K562 (cell line): ENCODE measurements at regions not wholly inside any gene's neighbourhood (a gene's known extent, or its start where the extent isn't known, plus 50 kb on each side); places are given as distances from the start of the nearest gene placed in this dataset.
"Not testable (repeated sequence)": the region's sequence is repeated elsewhere in the genome, so short reads cannot be mapped to it uniquely, and the experiment has no call there.

Experiments used
- ATAC-seq: fragments of 200-7000 bp; cut with Tn5 transposase; 3 replicates; pipeline ENCODE4 v1.9.1; 2020; ENCODE audit warnings: moderate library complexity
- BruUV-seq: library from RNA; stranded (reverse); fragments of 400-500 nt; replicated peaks from 2 replicates; lab custom pipeline; 2021; lab: Mats Ljungman, UMichigan
- CTCF ChIA-PET: fragments of 300-600 bp; formaldehyde crosslinking; extraction: SDS; loops from one replicate; lab custom pipeline; 2021; ENCODE audit warnings: low intra/inter-chr PET ratio; lab: Yijun Ruan, JAX
- POLR2A ChIA-PET: fragments of 300-600, 350-650 bp; sonication (Branson Sonifier 250); formaldehyde crosslinking; extraction: SDS; loops from one replicate; lab custom pipeline; 2021; ENCODE audit warnings: antibody characterized with exemption, inconsistent platforms; lab: Yijun Ruan, JAX
- DNase-seq, 4 experiments: peaks; one replicate each; pipeline versions ENCODE4 v3.0.0 to v3.0.0-alpha.2; 2011 to 2018; ENCODE audit warnings: low spot score in 3 of 4, mixed read lengths in 3 of 4; ENCODE audit errors: extremely low read depth in 1 of 4
- FAIRE-seq: peaks from 2 replicates; lab custom pipeline; 2011; peaks lifted over from hg19 to GRCh38; lab: Jason Lieb, UNC
- H2AFZ ChIP-seq: 2 replicates; pipeline ENCODE4 v1.6.0; 2011; ENCODE audit warnings: low read depth, low read length, control low read depth, inconsistent platforms
- H3K27ac ChIP-seq: fragments of 200-600 bp; 3 replicates; pipeline ENCODE4 v1.8.0; 2011; ENCODE audit warnings: low read depth, mild to moderate bottlenecking, control low read depth, inconsistent platforms, low read length, moderate library complexity, mixed read lengths; ENCODE audit errors: extremely low read depth
- H3K27me3 ChIP-seq, 2 experiments: fragments of 300-600 bp in 1 of 2; 2 replicates in 1 of 2; 3 replicates in 1 of 2; pipeline versions ENCODE4 v1.6.0 to v1.8.0; 2011; ENCODE audit warnings: inconsistent platforms in 2 of 2, low read length in 2 of 2, mild to moderate bottlenecking in 1 of 2, mixed read lengths in 1 of 2, moderate library complexity in 1 of 2; ENCODE audit not compliant: control insufficient read depth in 2 of 2, insufficient read depth in 2 of 2
- H3K36me3 ChIP-seq: fragments of 300-600 bp; 3 replicates; pipeline ENCODE4 v1.8.0; 2011; ENCODE audit warnings: mild to moderate bottlenecking, low read length, inconsistent platforms; ENCODE audit not compliant: control insufficient read depth, insufficient read depth
- H3K4me1 ChIP-seq, 2 experiments: fragments of 200-600 bp in 1 of 2; replicated peaks in 1 of 2; 2 replicates in 1 of 2; 3 replicates in 1 of 2; pipeline versions ENCODE4 v1.5.1 to v1.8.0; 2011; ENCODE audit warnings: inconsistent platforms in 2 of 2, low read length in 2 of 2, mild to moderate bottlenecking in 1 of 2, mixed read lengths in 1 of 2, moderate library complexity in 1 of 2; ENCODE audit not compliant: control insufficient read depth in 2 of 2, insufficient read depth in 2 of 2
- H3K4me2 ChIP-seq: 2 replicates; pipeline ENCODE4 v1.6.1; 2011; ENCODE audit warnings: low read length, control low read depth, inconsistent platforms, mixed read lengths; ENCODE audit not compliant: insufficient read depth
- H3K4me3 ChIP-seq: fragments of 200-600 bp; sonication (generic), shearing (Covaris generic); 2 replicates; pipeline ENCODE4 v1.5.1; 2016; ENCODE audit warnings: control low read depth, inconsistent platforms
- H3K79me2 ChIP-seq: fragments of 200-600 bp; 3 replicates; pipeline ENCODE4 v1.8.0; 2011; ENCODE audit warnings: low read length, inconsistent platforms; ENCODE audit not compliant: control insufficient read depth, insufficient read depth
- H3K9ac ChIP-seq, 2 experiments: 2 replicates each; pipeline versions ENCODE4 v1.6.0 to v1.6.1; 2011; ENCODE audit warnings: low read depth in 2 of 2, low read length in 2 of 2, control low read depth in 1 of 2, inconsistent platforms in 1 of 2, mild to moderate bottlenecking in 1 of 2, mixed read lengths in 1 of 2; ENCODE audit not compliant: insufficient read depth in 1 of 2
- H3K9me1 ChIP-seq: one replicate; pipeline ENCODE4 v1.6.0; 2011; ENCODE audit warnings: inconsistent platforms, mild to moderate bottlenecking, low read length, moderate library complexity; ENCODE audit not compliant: control insufficient read depth, insufficient read depth
- H3K9me3 ChIP-seq: replicated peaks from 2 replicates; pipeline ENCODE4 v1.5.1; 2011; ENCODE audit warnings: low read depth, low read length, inconsistent platforms; ENCODE audit not compliant: control insufficient read depth, insufficient read depth
- H4K20me1 ChIP-seq: replicated peaks from 2 replicates; pipeline ENCODE4 v1.6.1; 2011; ENCODE audit warnings: low read length, inconsistent platforms, mixed read lengths; ENCODE audit not compliant: control insufficient read depth, insufficient read depth
- ARID1B ChIP-seq: fragments of 450-650 bp; IDR thresholded peaks from 2 replicates; pipeline ENCODE4 v1.6.1; 2016; ENCODE audit warnings: antibody characterized with exemption, mild to moderate bottlenecking, inconsistent platforms
- CREB3L1 ChIP-seq: fragments of 450-650 bp; IDR thresholded peaks from 2 replicates; pipeline ENCODE4 v1.6.1; 2014; ENCODE audit warnings: low read depth, mild to moderate bottlenecking, moderate library complexity, borderline replicate concordance
- LEF1 ChIP-seq: fragments of 450-650 bp; IDR thresholded peaks from 2 replicates; pipeline ENCODE4 v1.6.1; 2016; ENCODE audit warnings: mild to moderate bottlenecking
- MECOM ChIP-seq: fragments of 250-450 bp; sonication (Bioruptor Pico); IDR thresholded peaks from 2 replicates; pipeline ENCODE4 v1.8.0; 2022; ENCODE audit warnings: inconsistent platforms
- TRIM25 ChIP-seq: fragments of 450-650 bp; IDR thresholded peaks from 2 replicates; pipeline ENCODE4 v1.7.0; 2016; ENCODE audit warnings: borderline replicate concordance
- ZKSCAN3 ChIP-seq: fragments of 250-450 bp; sonication (Bioruptor Pico); IDR thresholded peaks from 2 replicates; pipeline ENCODE4 v1.4.0; 2020
- WGBS: fragments of 100-300 bp; shearing (Covaris generic); methylation state at CpG from one replicate; pipeline ENCODE4 v1.1.6; 2016; ENCODE audit warnings: low coverage, mixed read lengths; ENCODE audit not compliant: insufficient coverage; ENCODE audit errors: missing lambda C conversion rate; 5-methylcytosine and 5-hydroxymethylcytosine counted together
- in situ Hi-C: fragments of 300-500 bp; cut with MboI; formaldehyde crosslinking; loops from 4 replicates; pipeline ENCODE4 v1.15.0; 2018; ENCODE audit warnings: inconsistent platforms, mixed read lengths
- intact Hi-C: fragments of 100-400 bp; cut with micrococcal nuclease; formaldehyde crosslinking; loops from 2 replicates; pipeline ENCODE4 v1.14.2; 2022

GRCh38 chr3:36635731-36636130, 128.6 kb downstream of the DCLK3 start:
- DNase-seq (no peak), ATAC-seq (no peak), FAIRE-seq (no peak)
- TF ChIP-seq TRIM25 (no peak), MECOM (no peak), LEF1 (no peak), ARID1B (no peak), ZKSCAN3 (no peak), CREB3L1 (no peak)
- CTCF ChIA-PET = no interaction called here
- H4K20me1 ChIP-seq = no peaks in the 10 kb centered on the region
- H3K27me3 ChIP-seq = peaks cover 0 to 10% of the 10 kb centered on the region in 2 experiments; a peak in 1 of 5 replicates
- POLR2A ChIA-PET = no interaction called here
- no peaks in the 10 kb centered on the region for H3K4me1 ChIP-seq
- H3K36me3 ChIP-seq = no peaks in the 10 kb centered on the region
- H2AFZ ChIP-seq = no peak overlapping the region
- BruUV-seq = no TSS peak
- no peak overlapping the region for H3K4me3 ChIP-seq
- in situ Hi-C loops (no loop called here), intact Hi-C loops (no loop called here)
- H3K4me2 ChIP-seq = no peak overlapping the region
- H3K27ac ChIP-seq = no peak overlapping the region
- H3K79me2 ChIP-seq = no peaks in the 10 kb centered on the region
- no peak overlapping the region for H3K9ac ChIP-seq
- WGBS = 0% methylated on average over 1 of the region's 1 CpG
- no peaks in the 10 kb centered on the region for H3K9me1 ChIP-seq
- no peaks in the 10 kb centered on the region for H3K9me3 ChIP-seq

GRCh38 chr3:36633897-36634296, 130.5 kb downstream of the DCLK3 start:
- CTCF ChIA-PET, H3K9ac ChIP-seq, H3K4me2 ChIP-seq, H4K20me1 ChIP-seq, FAIRE-seq, DNase-seq, intact Hi-C loops, BruUV-seq, H3K27me3 ChIP-seq, in situ Hi-C loops, H3K36me3 ChIP-seq, H3K27ac ChIP-seq, H3K79me2 ChIP-seq, ATAC-seq, H2AFZ ChIP-seq, H3K9me1 ChIP-seq, H3K9me3 ChIP-seq, H3K4me3 ChIP-seq, H3K4me1 ChIP-seq: not testable (repeated sequence)
- WGBS = 2% methylated on average over 36 of the region's 39 CpGs
- POLR2A ChIA-PET = interaction anchor here (0.7 to 0.9 kb wide), 2 partner anchors 19 to 221 kb away, joined by 3 read pairs; no protein-coding TSS in a partner anchor
